H1 (cell line): ENCODE measurements at regions not wholly inside any gene's neighbourhood (a gene's known extent, or its start where the extent isn't known, plus 50 kb on each side); places are given as distances from the start of the nearest gene placed in this dataset.

ENCODE experiments used
- CTCF ChIA-PET: fragments of 300-600 bp; sonication (Branson Sonifier 250); formaldehyde crosslinking; loops from one replicate; lab custom pipeline; 2021; ENCODE audit not compliant: partially characterized antibody; lab: Charles Lee
- POLR2A ChIA-PET: fragments of 300-600 bp; sonication (Branson Sonifier 250); formaldehyde crosslinking; loops from one replicate; lab custom pipeline; 2021; ENCODE audit warnings: inconsistent platforms; ENCODE audit not compliant: partially characterized antibody; lab: Charles Lee
- DNase-seq, 2 experiments: peaks; one replicate each; pipeline versions ENCODE4 v3.0.0 to v3.0.0-alpha.2; 2010 to 2022; ENCODE audit warnings: low spot score in 2 of 2, low read depth in 1 of 2, mixed read lengths in 1 of 2
- FAIRE-seq: peaks from 2 replicates; lab custom pipeline; 2011; peaks lifted over from hg19 to GRCh38; lab: Jason Lieb, UNC
- H2AFZ ChIP-seq: 2 replicates; pipeline ENCODE4 v1.8.1; 2012; ENCODE audit warnings: low read length, inconsistent platforms
- H2AK5ac ChIP-seq: 2 replicates; pipeline ENCODE4 v1.6.1; 2013; ENCODE audit warnings: low read depth, low read length
- H2BK120ac ChIP-seq: replicated peaks from 2 replicates; pipeline ENCODE3; 2013; ENCODE audit warnings: low read depth, low read length, inconsistent platforms
- H2BK12ac ChIP-seq: 2 replicates; pipeline ENCODE4 v1.6.1; 2013; ENCODE audit warnings: low read depth, low read length
- H2BK15ac ChIP-seq: 2 replicates; pipeline ENCODE4 v1.6.1; 2013; ENCODE audit warnings: low read length
- H2BK20ac ChIP-seq: 2 replicates; pipeline ENCODE4 v1.6.1; 2013; ENCODE audit warnings: low read length
- H2BK5ac ChIP-seq: 2 replicates; pipeline ENCODE4 v1.6.1; 2013; ENCODE audit warnings: low read depth, low read length
- H3K14ac ChIP-seq: 2 replicates; pipeline ENCODE4 v1.6.1; 2013; ENCODE audit warnings: inconsistent platforms; ENCODE audit not compliant: insufficient read length
- H3K18ac ChIP-seq: 2 replicates; pipeline ENCODE4 v1.6.1; 2013; ENCODE audit warnings: low read length; ENCODE audit errors: extremely low read depth
- H3K23ac ChIP-seq: 2 replicates; pipeline ENCODE4 v1.6.1; 2013; ENCODE audit warnings: inconsistent platforms; ENCODE audit not compliant: insufficient read length
- H3K23me2 ChIP-seq: 2 replicates; pipeline ENCODE4 v1.6.1; 2013; ENCODE audit warnings: low read depth, low read length
- H3K27ac ChIP-seq: 2 replicates; pipeline ENCODE4 v1.6.1; 2011; ENCODE audit warnings: low read depth, low read length, inconsistent platforms
- H3K27me3 ChIP-seq, 4 experiments: replicated peaks in 1 of 4; 1 replicate in 1 of 4; 2 replicates in 3 of 4; pipeline versions ENCODE4 v1.6.1 to v1.8.1; 2011 to 2013; ENCODE audit warnings: low read length in 3 of 4, mild to moderate bottlenecking in 3 of 4, inconsistent platforms in 2 of 4, mixed read lengths in 2 of 4, moderate library complexity in 1 of 4; ENCODE audit not compliant: control insufficient read depth in 3 of 4, insufficient read depth in 3 of 4; ENCODE audit errors: extremely low read depth in 1 of 4
- H3K36me3 ChIP-seq, 4 experiments: 2 replicates each; pipeline versions ENCODE4 v1.6.1 to v1.8.1; 2011 to 2013; ENCODE audit warnings: mild to moderate bottlenecking in 4 of 4, low read length in 3 of 4, moderate library complexity in 2 of 4, control low read depth in 1 of 4, inconsistent platforms in 1 of 4; ENCODE audit not compliant: insufficient read depth in 4 of 4, control insufficient read depth in 2 of 4
- H3K4ac ChIP-seq: replicated peaks from 2 replicates; pipeline ENCODE3; 2013; ENCODE audit warnings: low read length, low read depth, mixed read lengths, inconsistent platforms; ENCODE audit not compliant: insufficient read length
- H3K4me1 ChIP-seq, 4 experiments: replicated peaks in 1 of 4; 1 replicate in 1 of 4; 2 replicates in 3 of 4; pipeline versions ENCODE4 v1.6.1 to v1.8.1; 2011 to 2013; ENCODE audit warnings: low read length in 3 of 4, inconsistent platforms in 2 of 4, mixed read lengths in 1 of 4; ENCODE audit not compliant: insufficient read depth in 4 of 4, control insufficient read depth in 3 of 4
- H3K4me2 ChIP-seq, 2 experiments: 2 replicates each; pipeline versions ENCODE4 v1.6.1 to v1.8.1; 2011 to 2013; ENCODE audit warnings: low read depth in 2 of 2, low read length in 2 of 2, control low read depth in 1 of 2, inconsistent platforms in 1 of 2, mild to moderate bottlenecking in 1 of 2; ENCODE audit not compliant: insufficient read depth in 1 of 2
- H3K4me3 ChIP-seq, 4 experiments: fragments of 200-600, 300-600 bp in 1 of 4; sonication (generic), shearing (Covaris generic), sonication (Bioruptor Twin) in 1 of 4; 2 replicates each; pipeline versions ENCODE4 v1.5.1 to v1.8.1; 2011 to 2016; ENCODE audit warnings: low read length in 4 of 4, low read depth in 3 of 4, control low read depth in 2 of 4, inconsistent platforms in 2 of 4, mild to moderate bottlenecking in 2 of 4, mixed read lengths in 1 of 4, moderate library complexity in 1 of 4; ENCODE audit not compliant: insufficient read depth in 2 of 4; ENCODE audit errors: extremely low read depth in 1 of 4
- H3K56ac ChIP-seq: replicated peaks from 2 replicates; pipeline ENCODE3; 2013; ENCODE audit warnings: low read depth, mild to moderate bottlenecking, mixed read lengths, low read length, inconsistent platforms; ENCODE audit not compliant: insufficient read length
- H3K79me1 ChIP-seq: 2 replicates; pipeline ENCODE4 v1.6.1; 2013; ENCODE audit warnings: low read depth, low read length, control low read depth
- H3K79me2 ChIP-seq, 2 experiments: 2 replicates each; pipeline versions ENCODE4 v1.6.1 to v1.8.1; 2012 to 2013; ENCODE audit warnings: low read length in 2 of 2, mild to moderate bottlenecking in 2 of 2, inconsistent platforms in 1 of 2; ENCODE audit not compliant: insufficient read depth in 2 of 2, control insufficient read depth in 1 of 2
- H3K9ac ChIP-seq, 4 experiments: replicated peaks in 1 of 4; 1 replicate in 1 of 4; 2 replicates in 3 of 4; pipeline versions ENCODE4 v1.6.1 to v1.8.1; 2011 to 2013; ENCODE audit warnings: low read depth in 3 of 4, low read length in 3 of 4, control low read depth in 2 of 4, mild to moderate bottlenecking in 2 of 4, moderate library complexity in 2 of 4, inconsistent platforms in 1 of 4; ENCODE audit errors: extremely low read depth in 1 of 4
- H3K9me3 ChIP-seq, 2 experiments: 2 replicates each; pipeline versions ENCODE4 v1.6.1 to v1.8.1; 2012 to 2013; ENCODE audit warnings: mild to moderate bottlenecking in 2 of 2, moderate library complexity in 2 of 2, control low read depth in 1 of 2, inconsistent platforms in 1 of 2, low read depth in 1 of 2, low read length in 1 of 2, mixed read lengths in 1 of 2; ENCODE audit not compliant: insufficient read depth in 2 of 2
- H4K20me1 ChIP-seq, 2 experiments: replicated peaks in 1 of 2; 2 replicates each; pipeline versions ENCODE3 to v1.8.1; 2011 to 2013; ENCODE audit warnings: inconsistent platforms in 2 of 2, low read length in 2 of 2, mild to moderate bottlenecking in 1 of 2; ENCODE audit not compliant: insufficient read depth in 2 of 2, control insufficient read depth in 1 of 2
- H4K5ac ChIP-seq: 2 replicates; pipeline ENCODE4 v1.6.1; 2013; ENCODE audit warnings: low read length, low read depth, mixed read lengths, inconsistent platforms; ENCODE audit not compliant: insufficient read length
- H4K8ac ChIP-seq: 2 replicates; pipeline ENCODE4 v1.8.0; 2013; ENCODE audit warnings: mild to moderate bottlenecking, moderate library complexity, low read length, inconsistent platforms; ENCODE audit not compliant: insufficient read depth; ENCODE audit errors: extremely low read depth
- H4K91ac ChIP-seq: replicated peaks from 2 replicates; pipeline ENCODE3; 2013; ENCODE audit warnings: low read length, mixed read lengths, inconsistent platforms; ENCODE audit not compliant: insufficient read length
- BACH1 ChIP-seq: IDR thresholded peaks from 2 replicates; pipeline ENCODE4 v1.6.1; 2012; ENCODE audit warnings: low read length, improper control_type of control experiment
- CTCF ChIP-seq, 3 experiments: IDR thresholded peaks; 1 replicate in 2 of 3; 2 replicates in 1 of 3; pipeline versions ENCODE4 v1.5.1 to v1.6.1; 2011; ENCODE audit warnings: low read length in 3 of 3, mild to moderate bottlenecking in 3 of 3, inconsistent platforms in 2 of 3, low read depth in 1 of 3, moderate library complexity in 1 of 3; ENCODE audit not compliant: insufficient read depth in 1 of 3; ENCODE audit errors: control extremely low read depth in 1 of 3
- FOSL1 ChIP-seq: IDR thresholded peaks from 2 replicates; pipeline ENCODE4 v1.6.1; 2011; ENCODE audit warnings: mild to moderate bottlenecking, low read depth, low read length, moderate library complexity; ENCODE audit not compliant: insufficient read depth
- KDM5A ChIP-seq: fragments of 200-600 bp; IDR thresholded peaks from 2 replicates; pipeline ENCODE4 v1.7.1; 2012; ENCODE audit warnings: mild to moderate bottlenecking, low read length, inconsistent platforms, mixed read lengths
- MAFK ChIP-seq: IDR thresholded peaks from 2 replicates; pipeline ENCODE4 v1.6.1; 2012; ENCODE audit warnings: low read depth, mild to moderate bottlenecking, improper control_type of control experiment, low read length
- NRF1 ChIP-seq: IDR thresholded peaks from 2 replicates; pipeline ENCODE4 v1.6.1; 2011; ENCODE audit warnings: mild to moderate bottlenecking, low read depth, low read length, improper control_type of control experiment
- RFX5 ChIP-seq: IDR thresholded peaks from 2 replicates; pipeline ENCODE4 v1.6.1; 2011; ENCODE audit warnings: low read depth, low read length, improper control_type of control experiment, borderline replicate concordance
- RNF2 ChIP-seq: fragments of 200-900, 300-1000 bp; sonication (generic); IDR thresholded peaks from 2 replicates; pipeline ENCODE4 v1.7.1; 2016; ENCODE audit warnings: borderline replicate concordance, low read depth, mild to moderate bottlenecking, antibody characterized with exemption, low read length; ENCODE audit not compliant: poor library complexity, severe bottlenecking; ENCODE audit errors: missing control alignments
- SIN3A ChIP-seq, 2 experiments: IDR thresholded peaks in 1 of 2; conservative IDR thresholded peaks in 1 of 2; 2 replicates each; pipeline ENCODE4 v1.6.1; 2011 to 2012; ENCODE audit warnings: low read length in 2 of 2, improper control_type of control experiment in 1 of 2, low read depth in 1 of 2, mild to moderate bottlenecking in 1 of 2
- SP1 ChIP-seq: IDR thresholded peaks from 2 replicates; pipeline ENCODE4 v1.6.1; 2011; ENCODE audit warnings: low read depth, low read length
- ZNF274 ChIP-seq: IDR thresholded peaks from 2 replicates; pipeline ENCODE4 v1.7.0; 2012; ENCODE audit warnings: low read length, borderline replicate concordance; ENCODE audit errors: extremely low read depth
- WGBS, 2 experiments: shearing (Covaris generic) in 1 of 2; methylation state at CpG; one replicate each; pipeline versions ENCODE4 v1.1.6 to v1.1.7; 2013 to 2015; ENCODE audit warnings: low lambda C conversion rate in 2 of 2, mixed read lengths in 2 of 2, inconsistent platforms in 1 of 2, low coverage in 1 of 2, missing lambda C conversion rate in 1 of 2; ENCODE audit not compliant: insufficient replicate concordance in 2 of 2, insufficient coverage in 1 of 2, insufficient read length in 1 of 2; ENCODE audit errors: extremely low coverage in 1 of 2, missing lambda C conversion rate in 1 of 2; 5-methylcytosine and 5-hydroxymethylcytosine counted together

- H3K56ac ChIP-seq = no peak overlapping the region
- no peak overlapping the region for H2BK12ac ChIP-seq
- H3K9me3 ChIP-seq = peaks cover 2 to 3% of the 10 kb centered on the region in 2 experiments; a peak in 1 of 4 replicates
- ChIA-PET CTCF (interaction anchor here (0.7 to 1.4 kb wide), 5 partner anchors 13 to 391 kb away, joined by 3 read pairs; no protein-coding TSS in a partner anchor), POLR2A (no interaction called here)
- no peaks in the 10 kb centered on the region for H3K79me1 ChIP-seq
- H3K27ac ChIP-seq = no peak overlapping the region
- H3K9ac ChIP-seq = no peak overlapping the region
- H2AK5ac ChIP-seq = no peak overlapping the region
- no peak overlapping the region for H2BK15ac ChIP-seq
- peaks cover 6% of the 10 kb centered on the region; the same call in 1 of the 2 replicates for H3K23me2 ChIP-seq
- no peak overlapping the region for H2BK20ac ChIP-seq
- WGBS, 2 experiments = 73% methylated on average over 1 of the region's 1 CpG; no CpG with 5 or more reads in 1 of the 2 experiments
- H3K4me3 ChIP-seq = no peak overlapping the region
- H3K18ac ChIP-seq = no peak overlapping the region
- H4K91ac ChIP-seq = no peak overlapping the region
- no peaks in the 10 kb centered on the region for H3K36me3 ChIP-seq
- H2BK5ac ChIP-seq = no peak overlapping the region
- no peaks in the 10 kb centered on the region for H3K27me3 ChIP-seq
- H3K23ac ChIP-seq = no peak overlapping the region
- no peak overlapping the region for H2BK120ac ChIP-seq
- no peak overlapping the region for H4K5ac ChIP-seq
- FAIRE-seq (no peak), DNase-seq (no peak)
- no peak overlapping the region for H3K14ac ChIP-seq
- no peak overlapping the region for H3K4ac ChIP-seq
- H3K79me2 ChIP-seq = no peaks in the 10 kb centered on the region
- H3K4me2 ChIP-seq = no peak overlapping the region
- H4K20me1 ChIP-seq = peaks cover 0 to 3% of the 10 kb centered on the region in 2 experiments
- H4K8ac ChIP-seq = no peak overlapping the region
- no peaks in the 10 kb centered on the region; a peak in 1 of 7 replicates for H3K4me1 ChIP-seq
- no peak overlapping the region for H2AFZ ChIP-seq
- TF ChIP-seq CTCF (IDR thresholded peaks at IDR 0.05; ENCODE audit: control extremely low read depth in 1 of 3, insufficient read depth in 1 of 3, low read depth in 1 of 3, low read length in 3 of 3) (no peak), RFX5 (no peak), FOSL1 (no peak), ZNF274 (no peak), NRF1 (no peak), MAFK (no peak), SP1 (no peak), BACH1 (no peak), SIN3A (conservative IDR thresholded peaks at IDR 0.05 in 1 of 2, IDR thresholded peaks at IDR 0.05 in 1 of 2; ENCODE audit: low read depth in 1 of 2, low read length in 2 of 2) (no peak), RNF2 (no peak), KDM5A (no peak)
These were observed 68.4 kb downstream of the FOXL3 start for GRCh38 chr7:358352-358751.
